GM23248 (cell line): ENCODE measurements at regions not wholly inside any gene's neighbourhood (a gene's known extent, or its start where the extent isn't known, plus 50 kb on each side); places are given as distances from the start of the nearest gene placed in this dataset.

ENCODE experiments used
- DNase-seq: peaks from one replicate; pipeline ENCODE4 v3.0.0-alpha.2; 2015
- H2AFZ ChIP-seq: fragments of 200-600 bp; sonication (generic); 2 replicates; pipeline ENCODE4 v1.6.1; 2016; ENCODE audit warnings: antibody characterized with exemption
- H3F3A ChIP-seq: fragments of 200-600 bp; sonication (generic); 2 replicates; pipeline ENCODE4 v1.6.1; 2016; ENCODE audit warnings: mild to moderate bottlenecking, antibody characterized with exemption, mixed run types; ENCODE audit not compliant: insufficient read depth
- H3K27ac ChIP-seq: fragments of 200-600 bp; sonication (generic); 2 replicates; pipeline ENCODE4 v1.5.1; 2016; ENCODE audit warnings: mild to moderate bottlenecking
- H3K27me3 ChIP-seq: fragments of 200-600 bp; sonication (generic); replicated peaks from 2 replicates; pipeline ENCODE4 v1.6.1; 2016; ENCODE audit warnings: mild to moderate bottlenecking; ENCODE audit not compliant: insufficient read depth
- H3K36me3 ChIP-seq: fragments of 200-600 bp; sonication (generic); 2 replicates; pipeline ENCODE4 v1.6.1; 2016; ENCODE audit warnings: low read depth, mild to moderate bottlenecking
- H3K4me1 ChIP-seq: fragments of 200-600 bp; sonication (generic); 2 replicates; pipeline ENCODE4 v1.6.1; 2016; ENCODE audit warnings: mild to moderate bottlenecking; ENCODE audit not compliant: insufficient read depth
- H3K4me2 ChIP-seq: fragments of 200-600 bp; sonication (generic); one replicate; pipeline ENCODE4 v1.6.1; 2016; ENCODE audit warnings: mild to moderate bottlenecking; ENCODE audit not compliant: unreplicated experiment
- H3K4me3 ChIP-seq: fragments of 200-600 bp; sonication (generic); 2 replicates; pipeline ENCODE4 v1.5.1; 2016; ENCODE audit warnings: mild to moderate bottlenecking
- H3K79me2 ChIP-seq: fragments of 200-600 bp; sonication (generic); 2 replicates; pipeline ENCODE4 v1.6.1; 2016; ENCODE audit warnings: mild to moderate bottlenecking; ENCODE audit not compliant: insufficient read depth
- H3K9ac ChIP-seq: fragments of 200-600 bp; sonication (generic); 2 replicates; pipeline ENCODE4 v1.6.1; 2016; ENCODE audit warnings: mild to moderate bottlenecking
- H3K9me2 ChIP-seq: fragments of 200-600 bp; sonication (generic); 2 replicates; pipeline ENCODE4 v1.6.1; 2016; ENCODE audit warnings: mixed run types, mild to moderate bottlenecking, moderate library complexity; ENCODE audit not compliant: insufficient read depth
- H3K9me3 ChIP-seq: fragments of 200-600 bp; sonication (generic); one replicate; pipeline ENCODE4 v1.6.1; 2017; ENCODE audit warnings: low read depth
- H4K20me1 ChIP-seq: fragments of 200-600 bp; sonication (generic); 2 replicates; pipeline ENCODE4 v1.6.0; 2016; ENCODE audit not compliant: insufficient read depth
- EZH2 ChIP-seq: fragments of 200-600 bp; sonication (generic); IDR thresholded peaks from 2 replicates; pipeline ENCODE4 v1.6.1; 2018; ENCODE audit warnings: antibody characterized with exemption, mild to moderate bottlenecking; ENCODE audit not compliant: insufficient read depth, poor library complexity, severe bottlenecking
- EZH2phosphoT487 ChIP-seq: fragments of 200-600 bp; sonication (generic); IDR thresholded peaks from 2 replicates; pipeline ENCODE4 v1.6.1; 2018; ENCODE audit warnings: antibody characterized with exemption, moderate library complexity, mild to moderate bottlenecking, low read depth; ENCODE audit not compliant: insufficient read depth
- WGBS, 2 experiments: methylation state at CpG; one replicate each; pipeline ENCODE4 v1.1.6; 2015 to 2017; ENCODE audit warnings: low lambda C conversion rate in 2 of 2, low coverage in 1 of 2; ENCODE audit errors: missing lambda C conversion rate in 2 of 2; 5-methylcytosine and 5-hydroxymethylcytosine counted together
- in situ Hi-C: fragments of 300-500 bp; cut with MboI; formaldehyde crosslinking; loops from 2 replicates; pipeline ENCODE4 v1.15.0; 2020

DNA sequence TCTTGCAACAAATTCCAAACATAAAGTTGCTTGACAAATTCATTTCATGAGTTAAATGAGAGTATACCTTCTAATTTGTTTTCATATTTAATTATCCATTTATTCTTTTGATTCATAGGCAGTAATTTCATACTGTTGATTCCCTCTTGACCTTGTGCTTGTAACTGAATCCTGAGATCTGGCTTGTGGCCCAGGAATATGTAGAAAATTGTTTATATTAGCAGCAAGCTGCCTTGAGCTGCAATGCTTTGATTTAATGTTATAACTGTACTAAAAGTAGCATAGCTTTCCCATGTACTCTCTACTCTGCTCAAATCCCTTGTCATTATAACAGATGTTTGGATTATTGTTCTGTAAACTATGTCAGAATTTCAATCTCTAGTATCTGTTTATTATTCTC, 780.7 kb downstream of the NR2F1-AS1 start:
- DNase-seq, result no peak
- in situ Hi-C loops, result no loop called here
- no peak overlapping the region for H2AFZ ChIP-seq

DNA sequence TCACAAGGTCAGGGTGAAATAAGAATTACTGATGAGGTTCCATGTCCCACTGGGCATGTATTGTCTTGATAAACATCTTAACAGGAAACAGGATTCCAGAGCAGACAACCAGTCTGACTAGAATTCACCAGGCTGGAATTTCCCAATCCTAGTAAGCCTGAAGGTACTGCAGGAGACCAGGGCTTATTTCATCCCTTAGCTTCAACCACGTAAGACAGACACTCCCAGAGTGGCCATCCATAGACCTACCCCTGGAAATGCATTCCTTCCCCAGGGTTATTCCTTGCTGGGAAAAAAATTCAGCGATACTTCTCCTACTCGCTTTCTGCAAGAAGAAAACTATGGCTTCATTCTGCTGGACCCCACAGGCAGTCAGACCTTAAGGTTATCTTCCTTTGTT, 785.4 kb downstream of the NR2F1-AS1 start:
- H3F3A ChIP-seq, result no peaks in the 10 kb centered on the region
- H3K27ac ChIP-seq, result no peak overlapping the region
- H3K9ac ChIP-seq, result no peak overlapping the region
- WGBS, 2 experiments, result 66 to 75% methylated on average over 3 of the region's 3 CpGs
- no peaks in the 10 kb centered on the region for H3K9me2 ChIP-seq
- no peak overlapping the region for H3K4me3 ChIP-seq
- no peak for DNase-seq
- H3K9me3 ChIP-seq, result no peaks in the 10 kb centered on the region
- in situ Hi-C loops, result no loop called here
- H4K20me1 ChIP-seq, result no peaks in the 10 kb centered on the region
- H3K4me1 ChIP-seq, result no peaks in the 10 kb centered on the region
- no peak overlapping the region for H2AFZ ChIP-seq
- no peak overlapping the region for H3K4me2 ChIP-seq
- no peaks in the 10 kb centered on the region for H3K27me3 ChIP-seq
- H3K36me3 ChIP-seq, result no peaks in the 10 kb centered on the region
- TF ChIP-seq EZH2 (no peak), EZH2phosphoT487 (no peak)
- H3K79me2 ChIP-seq, result no peaks in the 10 kb centered on the region

More for the DNA sequence above, 780.7 kb downstream of the NR2F1-AS1 start:
- H4K20me1 ChIP-seq, result no peaks in the 10 kb centered on the region
- H3K4me1 ChIP-seq, result no peaks in the 10 kb centered on the region
- H3K27ac ChIP-seq, result no peak overlapping the region
- no peaks in the 10 kb centered on the region for H3K79me2 ChIP-seq
- H3K9me3 ChIP-seq, result no peaks in the 10 kb centered on the region
- no peaks in the 10 kb centered on the region for H3F3A ChIP-seq
- H3K9ac ChIP-seq, result no peak overlapping the region
- TF ChIP-seq EZH2phosphoT487 (no peak), EZH2 (no peak)
- no peaks in the 10 kb centered on the region for H3K36me3 ChIP-seq
- no peak overlapping the region for H3K4me2 ChIP-seq
- H3K9me2 ChIP-seq, result no peaks in the 10 kb centered on the region
- no peaks in the 10 kb centered on the region for H3K27me3 ChIP-seq
- H3K4me3 ChIP-seq, result no peak overlapping the region

GRCh38 chr5:92780057-92780456, 801.0 kb downstream of the NR2F1-AS1 start:
- H3K9me2 ChIP-seq, result no peaks in the 10 kb centered on the region
- H3K27me3 ChIP-seq, result no peaks in the 10 kb centered on the region
- no peak overlapping the region for H2AFZ ChIP-seq
- no peak overlapping the region for H3K9ac ChIP-seq
- H3K4me3 ChIP-seq, result no peak overlapping the region
- H3K27ac ChIP-seq, result no peak overlapping the region
- no peaks in the 10 kb centered on the region for H3F3A ChIP-seq
- no peak for TF ChIP-seq EZH2phosphoT487
- no peak for TF ChIP-seq EZH2
- no peak overlapping the region for H3K4me2 ChIP-seq
- no peak for DNase-seq
- in situ Hi-C loops, result no loop called here
- no peaks in the 10 kb centered on the region for H3K9me3 ChIP-seq
- H4K20me1 ChIP-seq, result no peaks in the 10 kb centered on the region
- no peaks in the 10 kb centered on the region for H3K79me2 ChIP-seq
- H3K4me1 ChIP-seq, result no peaks in the 10 kb centered on the region
- 53 to 66% methylated on average over 4 of the region's 4 CpGs for WGBS, 2 experiments
- no peaks in the 10 kb centered on the region for H3K36me3 ChIP-seq

DNA sequence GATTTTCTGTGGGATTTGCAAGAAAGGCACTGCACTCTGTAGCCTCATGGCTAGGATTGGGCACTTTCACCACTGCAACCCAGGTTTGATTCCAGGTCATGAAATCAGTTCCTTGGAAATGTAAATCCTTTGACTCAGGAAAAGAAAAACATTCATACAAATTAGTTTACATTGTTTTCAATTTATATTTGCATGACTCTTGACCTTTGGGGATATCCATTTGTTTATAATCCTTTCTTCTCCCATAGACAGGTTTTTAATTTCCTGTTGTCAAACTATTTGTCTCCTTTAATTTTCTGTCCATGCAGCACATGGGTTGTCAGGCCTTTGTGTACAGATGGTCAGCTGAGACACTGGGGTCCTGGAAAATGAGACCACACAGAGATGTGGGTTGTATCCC, 801.5 kb downstream of the NR2F1-AS1 start:
- Histone ChIP-seq H3K4me2 (no peak overlapping the region), H3K9me3 (no peaks in the 10 kb centered on the region), H3K9ac (no peak overlapping the region), H3K9me2 (no peaks in the 10 kb centered on the region), H4K20me1 (no peaks in the 10 kb centered on the region), H3K4me3 (no peak overlapping the region), H3F3A (no peaks in the 10 kb centered on the region), H3K4me1 (no peaks in the 10 kb centered on the region), H3K27ac (no peak overlapping the region), H3K36me3 (no peaks in the 10 kb centered on the region), H3K79me2 (no peaks in the 10 kb centered on the region), H3K27me3 (no peaks in the 10 kb centered on the region), H2AFZ (no peak overlapping the region)
- in situ Hi-C loops, result no loop called here
- no peak for TF ChIP-seq EZH2phosphoT487
- no peak for DNase-seq

- no peak overlapping the region for H3K4me2 ChIP-seq
- no peaks in the 10 kb centered on the region for H3K9me2 ChIP-seq
- DNase-seq, result no peak
- no peaks in the 10 kb centered on the region for H3K9me3 ChIP-seq
- H3K27ac ChIP-seq, result no peak overlapping the region
- WGBS, 2 experiments, result 71 to 76% methylated on average over 3 of the region's 3 CpGs
- H3K79me2 ChIP-seq, result no peaks in the 10 kb centered on the region
- no peak overlapping the region for H2AFZ ChIP-seq
- in situ Hi-C loops, result no loop called here
- TF ChIP-seq EZH2, result no peak
- TF ChIP-seq EZH2phosphoT487, result no peak
- H3K4me3 ChIP-seq, result no peak overlapping the region
- H3K36me3 ChIP-seq, result no peaks in the 10 kb centered on the region
- H3K9ac ChIP-seq, result no peak overlapping the region
- no peaks in the 10 kb centered on the region for H3K27me3 ChIP-seq
- H3F3A ChIP-seq, result no peaks in the 10 kb centered on the region
- no peaks in the 10 kb centered on the region for H4K20me1 ChIP-seq
- no peaks in the 10 kb centered on the region for H3K4me1 ChIP-seq
Measured at GRCh38 chr5:92778261-92778660, 802.8 kb downstream of the NR2F1-AS1 start.
